ENCODE measurements at regions not wholly inside any gene's neighbourhood (a gene's known extent, or its start where the extent isn't known, plus 50 kb on each side); places are given as distances from the start of the nearest gene placed in this dataset.

- ATAC-seq: no peak
- Histone ChIP-seq H3K4me1 (ENCODE audit: low read depth) (no peaks in the 10 kb centered on the region), H3K4me3 (no peak overlapping the region), H3K36me3 (ENCODE audit: low read depth) (no peaks in the 10 kb centered on the region), H3K9me3 (no peaks in the 10 kb centered on the region)
- DNase-seq: no peak
- intact Hi-C loops (cut with DNase I, micrococcal nuclease): no loop called here
- TF ChIP-seq, protein P1, sequence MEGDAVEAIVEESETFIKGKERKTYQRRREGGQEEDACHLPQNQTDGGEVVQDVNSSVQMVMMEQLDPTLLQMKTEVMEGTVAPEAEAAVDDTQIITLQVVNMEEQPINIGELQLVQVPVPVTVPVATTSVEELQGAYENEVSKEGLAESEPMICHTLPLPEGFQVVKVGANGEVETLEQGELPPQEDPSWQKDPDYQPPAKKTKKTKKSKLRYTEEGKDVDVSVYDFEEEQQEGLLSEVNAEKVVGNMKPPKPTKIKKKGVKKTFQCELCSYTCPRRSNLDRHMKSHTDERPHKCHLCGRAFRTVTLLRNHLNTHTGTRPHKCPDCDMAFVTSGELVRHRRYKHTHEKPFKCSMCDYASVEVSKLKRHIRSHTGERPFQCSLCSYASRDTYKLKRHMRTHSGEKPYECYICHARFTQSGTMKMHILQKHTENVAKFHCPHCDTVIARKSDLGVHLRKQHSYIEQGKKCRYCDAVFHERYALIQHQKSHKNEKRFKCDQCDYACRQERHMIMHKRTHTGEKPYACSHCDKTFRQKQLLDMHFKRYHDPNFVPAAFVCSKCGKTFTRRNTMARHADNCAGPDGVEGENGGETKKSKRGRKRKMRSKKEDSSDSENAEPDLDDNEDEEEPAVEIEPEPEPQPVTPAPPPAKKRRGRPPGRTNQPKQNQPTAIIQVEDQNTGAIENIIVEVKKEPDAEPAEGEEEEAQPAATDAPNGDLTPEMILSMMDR (IDR thresholded peaks at IDR 0.05): no peak
These were observed 64.7 kb upstream of the JAZF1 start for GRCh38 chr7:28245123-28245878.

- TF ChIP-seq, protein P1 (IDR thresholded peaks at IDR 0.05): no peak
- H3K4me3 ChIP-seq: no peak overlapping the region
- no peak for ATAC-seq
- no peaks in the 10 kb centered on the region for H3K4me1 ChIP-seq (ENCODE audit: low read depth)
- no peaks in the 10 kb centered on the region for H3K36me3 ChIP-seq (ENCODE audit: low read depth)
- intact Hi-C loops (cut with DNase I, micrococcal nuclease): no loop called here
- H3K9me3 ChIP-seq: no peaks in the 10 kb centered on the region
- DNase-seq: no peak
These were observed 66.4 kb upstream of the JAZF1 start for GRCh38 chr7:28246921-28247461.

- TF ChIP-seq, protein P1 (IDR thresholded peaks at IDR 0.05): no peak
- no peaks in the 10 kb centered on the region for H3K9me3 ChIP-seq
- ATAC-seq: no peak
- no peak overlapping the region for H3K4me3 ChIP-seq
- intact Hi-C loops (cut with DNase I, micrococcal nuclease): no loop called here
- DNase-seq: no peak
- H3K36me3 ChIP-seq (ENCODE audit: low read depth): no peaks in the 10 kb centered on the region
- H3K4me1 ChIP-seq (ENCODE audit: low read depth): no peaks in the 10 kb centered on the region
These were observed 77.6 kb upstream of the JAZF1 start for GRCh38 chr7:28258240-28258639.

DNA sequence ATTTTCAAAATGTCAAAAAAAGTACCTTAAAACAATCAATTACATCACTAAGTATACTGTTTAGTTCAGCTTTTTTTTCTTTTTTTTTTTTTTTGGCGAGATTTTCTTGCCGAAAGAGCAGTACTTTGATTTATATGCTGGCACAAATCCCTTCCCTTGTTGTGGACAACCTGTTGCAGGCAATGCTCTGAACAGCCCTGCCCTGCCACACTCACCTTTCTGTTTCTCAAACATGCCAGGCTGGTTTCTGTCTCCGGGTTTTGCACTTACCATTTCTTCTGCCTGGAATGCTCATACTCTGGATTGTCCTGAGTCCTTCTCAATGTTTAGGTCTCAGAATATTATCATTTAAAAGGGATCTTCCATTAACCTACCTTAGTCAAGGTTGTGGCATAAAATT lies 80.4 kb upstream of the JAZF1 start:
- Histone ChIP-seq H3K36me3 (ENCODE audit: low read depth) (no peaks in the 10 kb centered on the region), H3K9me3 (no peaks in the 10 kb centered on the region), H3K4me1 (ENCODE audit: low read depth) (peaks cover 6% of the 10 kb centered on the region), H3K4me3 (no peak overlapping the region)
- intact Hi-C loops (cut with DNase I, micrococcal nuclease): no loop called here
- TF ChIP-seq, protein P1 (IDR thresholded peaks at IDR 0.05): no peak
- DNase-seq (no peak), ATAC-seq (no peak)

DNA sequence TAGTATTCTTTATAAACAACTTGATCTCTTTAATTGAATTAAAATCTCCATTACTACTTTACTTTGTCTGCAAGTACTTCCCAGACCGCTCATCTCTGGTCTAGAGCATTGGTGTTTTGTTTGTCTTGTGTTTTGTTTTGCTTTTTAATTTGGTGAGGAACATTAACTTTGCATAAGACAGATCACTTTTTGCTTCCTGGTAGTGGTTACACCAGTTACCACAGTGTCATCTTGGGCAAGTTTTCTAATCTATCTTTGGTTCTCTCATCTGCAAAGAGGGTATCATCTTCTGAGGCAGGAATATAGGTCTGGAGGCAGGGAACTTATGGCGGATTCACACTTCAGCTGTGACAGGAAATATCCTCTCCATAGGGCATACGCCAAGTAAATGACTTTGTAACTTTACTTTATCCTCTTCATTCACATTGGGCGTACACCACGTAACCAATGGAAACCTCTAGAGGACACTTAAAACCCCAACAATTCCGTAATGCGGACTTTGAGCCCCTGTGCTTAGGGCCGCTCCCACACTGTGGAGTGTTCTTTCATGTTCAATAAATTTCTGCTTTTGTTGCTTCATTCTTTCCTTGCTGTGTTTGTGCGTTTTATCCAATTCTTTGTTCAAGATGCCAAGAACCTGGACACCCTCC lies 83.2 kb upstream of the JAZF1 start:
- ATAC-seq (peak; percentile 99), DNase-seq (peak in 2 of 3 donors; percentile 39 to 74)
- H3K4me3 ChIP-seq: no peak overlapping the region
- peaks cover 6% of the 10 kb centered on the region for H3K4me1 ChIP-seq (ENCODE audit: low read depth)
- TF ChIP-seq, protein P1 (IDR thresholded peaks at IDR 0.05): no peak
- no peaks in the 10 kb centered on the region for H3K36me3 ChIP-seq (ENCODE audit: low read depth)
- no peaks in the 10 kb centered on the region for H3K9me3 ChIP-seq
- intact Hi-C loops (cut with DNase I, micrococcal nuclease): no loop called here

All from mucosa of descending colon (tissue), 3 donors.